SU-DHL-6 (cell line): ENCODE measurements at regions not wholly inside any gene's neighbourhood (a gene's known extent, or its start where the extent isn't known, plus 50 kb on each side); places are given as distances from the start of the nearest gene placed in this dataset.

Experiments used
- H2AFZ ChIP-seq: fragments of 200-600 bp; sonication (generic); 2 replicates; pipeline ENCODE4 v1.6.1; 2014; ENCODE audit warnings: low read depth, mild to moderate bottlenecking, moderate library complexity, mixed read lengths, antibody characterized with exemption, low read length; ENCODE audit not compliant: severe bottlenecking
- H3F3A ChIP-seq: fragments of 200-600 bp; shearing (Covaris generic); 2 replicates; pipeline ENCODE4 v1.6.0; 2016; ENCODE audit warnings: antibody characterized with exemption, mild to moderate bottlenecking; ENCODE audit not compliant: insufficient read depth
- H3K27ac ChIP-seq: fragments of 200-600 bp; sonication (generic); 2 replicates; pipeline ENCODE4 v1.5.1; 2016; ENCODE audit warnings: low read depth, mild to moderate bottlenecking, low read length, moderate library complexity, mixed read lengths
- H3K27me3 ChIP-seq: fragments of 200-600 bp; sonication (generic), shearing (Covaris generic); 2 replicates; pipeline ENCODE4 v1.6.0; 2014; ENCODE audit warnings: mild to moderate bottlenecking, low read length
- H3K36me3 ChIP-seq: fragments of 200-600 bp; sonication (generic); 2 replicates; pipeline ENCODE4 v1.6.1; 2014; ENCODE audit warnings: mild to moderate bottlenecking, low read length, mixed read lengths
- H3K4me2 ChIP-seq: fragments of 300-600, 200-600 bp; shearing (Covaris generic), sonication (generic); 2 replicates; pipeline ENCODE4 v1.6.0; 2014; ENCODE audit warnings: low read length, low read depth, mild to moderate bottlenecking; ENCODE audit not compliant: poor library complexity, severe bottlenecking
- H3K4me3 ChIP-seq: fragments of 200-600 bp; sonication (generic); 2 replicates; pipeline ENCODE4 v1.5.1; 2014; ENCODE audit warnings: antibody characterized with exemption, low read length, mild to moderate bottlenecking, mixed read lengths; ENCODE audit not compliant: insufficient read depth, poor library complexity, severe bottlenecking
- H3K79me2 ChIP-seq: fragments of 200-600 bp; sonication (generic); 2 replicates; pipeline ENCODE4 v1.6.1; 2014; ENCODE audit warnings: mild to moderate bottlenecking, low read length, moderate library complexity; ENCODE audit not compliant: insufficient read depth
- H3K9ac ChIP-seq: fragments of 200-600 bp; sonication (generic); 2 replicates; pipeline ENCODE4 v1.7.0; 2014; ENCODE audit warnings: mild to moderate bottlenecking, low read length
- H3K9me2 ChIP-seq: fragments of 200-600 bp; sonication (generic); replicated peaks from 2 replicates; pipeline ENCODE4 v1.6.1; 2014; ENCODE audit warnings: low read length; ENCODE audit not compliant: insufficient read depth
- H3K9me3 ChIP-seq: fragments of 200-600 bp; sonication (generic); 2 replicates; pipeline ENCODE4 v1.6.1; 2014; ENCODE audit warnings: low read length, mixed read lengths; ENCODE audit not compliant: insufficient read depth
- H4K20me1 ChIP-seq: fragments of 200-600 bp; sonication (generic); 2 replicates; pipeline ENCODE4 v1.6.1; 2014; ENCODE audit warnings: low read depth, mild to moderate bottlenecking, antibody characterized with exemption, low read length, moderate library complexity, mixed read lengths
- EZH2phosphoT487 ChIP-seq: fragments of 200-600 bp; sonication (generic), shearing (Covaris generic); conservative IDR thresholded peaks from 2 replicates; pipeline ENCODE4 v1.6.1; 2018; ENCODE audit warnings: mild to moderate bottlenecking, antibody characterized with exemption, low read length, moderate library complexity, mixed read lengths
- TF ChIP-seq, protein P1 (sequence below): fragments of 200-600 bp; sonication (generic); IDR thresholded peaks from one replicate; pipeline ENCODE4 v1.5.1; 2017; ENCODE audit warnings: antibody characterized with exemption, mild to moderate bottlenecking, low read length, moderate library complexity; ENCODE audit not compliant: insufficient read depth, poor library complexity, severe bottlenecking

DNA sequence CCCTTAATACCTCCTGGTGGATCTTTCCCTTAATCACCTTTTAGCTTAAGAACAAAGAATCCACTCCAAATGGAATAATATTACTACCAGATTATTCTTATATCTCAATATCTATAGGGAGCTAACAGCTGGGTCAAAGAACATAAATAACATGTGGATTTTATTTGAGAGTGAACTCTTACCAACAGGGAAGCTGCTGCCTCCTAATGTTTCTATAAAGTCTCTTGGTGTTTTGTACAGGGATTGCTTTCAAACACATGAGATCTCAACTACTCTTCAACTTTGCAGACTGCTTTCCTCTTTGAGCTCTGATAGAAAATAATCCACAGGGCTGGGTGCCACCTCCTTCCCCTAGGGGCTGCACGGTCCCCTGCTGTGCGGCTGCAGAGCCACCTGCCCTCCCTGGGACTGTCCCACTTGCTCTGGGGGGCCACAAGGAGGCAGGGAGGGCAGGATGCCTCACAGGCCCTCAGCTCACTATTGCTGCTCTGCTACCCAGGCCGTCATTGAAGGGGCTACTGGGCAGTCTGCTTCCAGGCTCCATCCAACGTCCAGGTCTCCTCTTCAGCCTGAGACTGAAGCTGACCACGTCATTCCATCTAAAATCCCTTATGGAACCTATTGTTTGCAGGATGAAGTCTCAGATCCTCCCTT, 191.2 kb downstream of the CXCL12 start:
- Histone ChIP-seq H3K4me3 (no peak overlapping the region), H3K9me3 (no peaks in the 10 kb centered on the region), H3K9me2 (no peaks in the 10 kb centered on the region), H3K9ac (no peak overlapping the region), H3K27me3 (no peaks in the 10 kb centered on the region), H3K4me2 (no peak overlapping the region), H3F3A (no peaks in the 10 kb centered on the region), H3K36me3 (no peaks in the 10 kb centered on the region), H3K79me2 (no peaks in the 10 kb centered on the region), H4K20me1 (no peaks in the 10 kb centered on the region), H2AFZ (no peak overlapping the region), H3K27ac (no peak overlapping the region)
- TF ChIP-seq, protein P1, sequence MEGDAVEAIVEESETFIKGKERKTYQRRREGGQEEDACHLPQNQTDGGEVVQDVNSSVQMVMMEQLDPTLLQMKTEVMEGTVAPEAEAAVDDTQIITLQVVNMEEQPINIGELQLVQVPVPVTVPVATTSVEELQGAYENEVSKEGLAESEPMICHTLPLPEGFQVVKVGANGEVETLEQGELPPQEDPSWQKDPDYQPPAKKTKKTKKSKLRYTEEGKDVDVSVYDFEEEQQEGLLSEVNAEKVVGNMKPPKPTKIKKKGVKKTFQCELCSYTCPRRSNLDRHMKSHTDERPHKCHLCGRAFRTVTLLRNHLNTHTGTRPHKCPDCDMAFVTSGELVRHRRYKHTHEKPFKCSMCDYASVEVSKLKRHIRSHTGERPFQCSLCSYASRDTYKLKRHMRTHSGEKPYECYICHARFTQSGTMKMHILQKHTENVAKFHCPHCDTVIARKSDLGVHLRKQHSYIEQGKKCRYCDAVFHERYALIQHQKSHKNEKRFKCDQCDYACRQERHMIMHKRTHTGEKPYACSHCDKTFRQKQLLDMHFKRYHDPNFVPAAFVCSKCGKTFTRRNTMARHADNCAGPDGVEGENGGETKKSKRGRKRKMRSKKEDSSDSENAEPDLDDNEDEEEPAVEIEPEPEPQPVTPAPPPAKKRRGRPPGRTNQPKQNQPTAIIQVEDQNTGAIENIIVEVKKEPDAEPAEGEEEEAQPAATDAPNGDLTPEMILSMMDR = no peak
- no peak for TF ChIP-seq EZH2phosphoT487

DNA sequence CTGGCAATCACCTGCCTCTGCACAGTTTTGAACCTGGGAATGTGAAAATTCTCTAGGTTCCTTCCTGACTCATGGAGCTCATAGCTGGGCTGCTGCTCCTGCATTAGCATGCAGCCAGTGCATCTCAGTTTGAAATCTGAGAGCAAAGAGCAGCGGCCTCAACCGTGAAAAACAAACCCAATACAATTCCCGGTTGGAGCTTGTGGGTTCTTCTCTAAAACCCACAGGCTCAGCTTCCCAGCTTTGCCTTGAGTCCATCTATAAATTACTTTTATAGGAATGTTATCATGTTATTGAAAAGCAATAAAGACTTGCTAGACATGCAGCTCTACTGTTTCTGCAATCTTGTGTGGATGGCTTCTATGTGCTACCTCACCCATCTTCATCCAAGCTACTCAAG, 191.7 kb downstream of the CXCL12 start:
- Histone ChIP-seq H2AFZ (no peak overlapping the region), H3K4me3 (no peak overlapping the region), H3K36me3 (no peaks in the 10 kb centered on the region), H3K27me3 (no peaks in the 10 kb centered on the region), H4K20me1 (no peaks in the 10 kb centered on the region), H3F3A (no peaks in the 10 kb centered on the region), H3K9me3 (no peaks in the 10 kb centered on the region), H3K9me2 (no peaks in the 10 kb centered on the region), H3K79me2 (no peaks in the 10 kb centered on the region), H3K27ac (no peak overlapping the region), H3K9ac (no peak overlapping the region), H3K4me2 (no peak overlapping the region)
- TF ChIP-seq, protein P1 = no peak
- no peak for TF ChIP-seq EZH2phosphoT487

DNA sequence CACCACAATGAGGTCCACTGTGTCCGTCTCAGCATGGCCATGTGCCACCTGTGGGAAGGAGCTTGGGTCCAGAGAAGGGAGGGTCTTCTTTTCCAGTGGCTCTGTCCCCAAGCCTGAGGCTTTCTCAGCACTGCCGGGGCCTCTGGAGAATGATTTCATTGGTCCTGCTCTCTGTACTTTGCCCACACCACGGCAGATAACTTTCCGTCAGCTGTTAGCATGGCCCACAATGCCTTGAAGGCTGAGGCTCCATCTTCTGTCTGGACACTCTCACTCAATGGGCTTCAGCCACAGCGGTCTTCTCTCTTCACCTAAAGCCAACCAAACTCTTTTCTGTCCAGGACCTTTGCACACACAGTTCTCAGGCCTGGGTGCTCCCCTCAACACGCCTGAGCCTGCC, 192.5 kb downstream of the CXCL12 start:
- H2AFZ ChIP-seq = no peak overlapping the region
- no peak overlapping the region for H3K9ac ChIP-seq
- H3K27ac ChIP-seq = no peak overlapping the region
- H4K20me1 ChIP-seq = no peaks in the 10 kb centered on the region
- H3K4me2 ChIP-seq = no peak overlapping the region
- TF ChIP-seq, protein P1 = no peak
- TF ChIP-seq EZH2phosphoT487 = no peak
- no peaks in the 10 kb centered on the region for H3K79me2 ChIP-seq
- H3K27me3 ChIP-seq = no peaks in the 10 kb centered on the region
- no peak overlapping the region for H3K4me3 ChIP-seq
- no peaks in the 10 kb centered on the region for H3K9me2 ChIP-seq
- H3K9me3 ChIP-seq = no peaks in the 10 kb centered on the region
- H3K36me3 ChIP-seq = no peaks in the 10 kb centered on the region
- no peaks in the 10 kb centered on the region for H3F3A ChIP-seq
